GM21717 (cell line): ENCODE measurements at regions not wholly inside any gene's neighbourhood (a gene's known extent, or its start where the extent isn't known, plus 50 kb on each side); places are given as distances from the start of the nearest gene placed in this dataset.

Source experiments
- ATAC-seq: cut with Tn5 transposase; IDR thresholded peaks from one replicate; pipeline ENCODE4 v1.9.1; 2021; ENCODE audit warnings: mild to moderate bottlenecking, moderate library complexity; ENCODE audit not compliant: unreplicated experiment

GRCh38 chr14:84591827-84592445 is 938.0 kb upstream of the FLRT2 start:
- ATAC-seq: no peak

- no peak for ATAC-seq
These were observed 937.2 kb upstream of the FLRT2 start for GRCh38 chr14:84592770-84593169.

DNA sequence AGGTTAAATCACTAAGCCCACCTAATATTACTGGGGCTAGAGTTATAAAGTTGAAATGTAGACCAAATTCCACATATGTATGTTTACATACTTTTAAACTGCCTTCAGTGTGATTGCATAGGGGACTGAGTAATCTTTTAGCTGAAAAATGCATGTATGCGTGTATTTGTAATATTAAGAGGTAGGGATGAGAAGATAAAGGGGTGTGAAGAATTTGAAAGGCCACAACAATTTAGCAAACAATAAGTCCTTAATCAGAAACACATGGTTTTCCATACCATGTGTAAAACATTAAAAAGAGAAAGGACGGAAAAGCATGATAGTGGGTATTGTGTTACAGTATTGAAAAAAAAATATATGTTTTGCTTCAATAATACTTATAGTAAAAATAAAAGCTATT is 919.9 kb upstream of the FLRT2 start:
- ATAC-seq: no peak

DNA sequence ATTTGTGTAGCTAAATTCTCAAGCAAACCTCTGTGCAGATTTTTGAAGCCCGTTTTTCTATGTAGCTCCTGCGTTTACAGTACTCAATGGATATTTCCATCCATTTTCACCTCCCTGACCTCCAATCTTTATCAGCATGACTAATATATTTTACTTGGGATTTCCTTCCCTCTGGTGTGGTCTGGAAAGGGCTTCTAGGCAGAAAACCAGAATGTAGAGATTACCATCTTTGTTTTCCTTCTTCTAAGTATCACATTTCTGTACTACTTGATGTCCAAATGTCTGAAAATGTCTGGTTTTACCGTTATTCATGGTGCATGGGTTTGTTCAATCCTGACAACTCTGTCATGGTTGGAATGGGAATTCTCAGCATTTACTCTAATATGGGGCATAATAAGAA is 907.6 kb upstream of the FLRT2 start:
- ATAC-seq: no peak

- ATAC-seq: no peak
These were observed 886.5 kb upstream of the FLRT2 start for GRCh38 chr14:84643446-84643845.

GRCh38 chr14:84646786-84647500 is 883.0 kb upstream of the FLRT2 start:
- ATAC-seq: no peak

- no peak for ATAC-seq
These were observed 874.9 kb upstream of the FLRT2 start for GRCh38 chr14:84655014-84655413.

DNA sequence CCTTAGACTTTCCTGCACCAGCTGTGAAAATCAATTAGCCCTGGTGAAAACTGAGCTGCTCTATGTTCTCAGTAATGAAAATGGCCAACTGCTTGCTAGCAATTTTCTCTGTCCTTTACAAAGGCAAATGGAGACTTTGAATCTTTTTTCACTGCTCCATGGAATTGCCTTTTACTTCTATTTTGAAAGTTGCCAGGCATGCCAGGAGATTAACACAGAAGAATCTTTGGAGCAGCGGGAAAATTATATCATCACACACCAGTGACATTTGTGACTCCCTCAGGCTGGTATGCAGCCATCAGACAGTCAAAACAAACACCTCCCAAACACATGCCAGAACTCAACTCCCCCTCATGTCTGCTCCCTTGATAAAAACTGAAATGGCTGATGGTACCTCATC is 872.0 kb upstream of the FLRT2 start:
- ATAC-seq: no peak

DNA sequence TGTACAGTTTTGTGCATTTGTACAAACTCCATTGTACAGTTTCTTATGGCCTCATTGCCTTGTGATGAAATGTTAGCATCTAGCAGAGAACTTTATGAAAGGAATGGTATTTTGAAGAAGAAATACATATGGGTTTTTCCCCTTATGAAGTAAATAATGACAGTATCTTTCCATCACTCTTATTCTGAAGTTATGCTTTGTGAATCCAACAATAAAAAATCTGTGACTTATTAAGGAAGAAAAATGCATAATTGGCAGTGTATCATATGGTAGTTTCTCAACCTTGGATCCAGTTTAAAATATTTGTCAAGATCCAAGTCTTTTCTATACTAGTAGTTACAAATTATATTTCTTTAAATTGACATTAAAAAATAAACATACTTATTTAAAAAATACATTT is 859.1 kb upstream of the FLRT2 start:
- no peak for ATAC-seq

DNA sequence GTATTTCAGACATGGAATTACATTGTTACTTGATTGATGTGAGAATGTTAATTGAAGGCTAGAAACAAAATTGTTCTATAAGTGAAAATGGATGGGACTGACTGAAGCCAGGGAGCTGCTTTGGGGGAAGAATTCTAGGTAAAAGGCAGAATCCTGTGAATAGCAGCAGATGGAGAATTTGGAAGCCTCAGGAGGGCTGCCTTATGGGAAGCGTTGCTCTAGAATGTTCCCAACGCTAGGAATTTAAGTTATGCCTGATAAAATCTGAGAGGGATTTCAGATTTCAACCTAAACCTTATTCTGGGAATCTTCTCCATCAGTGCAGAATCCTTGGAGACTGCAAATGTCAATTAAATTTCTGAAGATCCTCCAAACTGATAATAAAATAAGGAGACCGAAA is 858.2 kb upstream of the FLRT2 start:
- ATAC-seq: no peak

DNA sequence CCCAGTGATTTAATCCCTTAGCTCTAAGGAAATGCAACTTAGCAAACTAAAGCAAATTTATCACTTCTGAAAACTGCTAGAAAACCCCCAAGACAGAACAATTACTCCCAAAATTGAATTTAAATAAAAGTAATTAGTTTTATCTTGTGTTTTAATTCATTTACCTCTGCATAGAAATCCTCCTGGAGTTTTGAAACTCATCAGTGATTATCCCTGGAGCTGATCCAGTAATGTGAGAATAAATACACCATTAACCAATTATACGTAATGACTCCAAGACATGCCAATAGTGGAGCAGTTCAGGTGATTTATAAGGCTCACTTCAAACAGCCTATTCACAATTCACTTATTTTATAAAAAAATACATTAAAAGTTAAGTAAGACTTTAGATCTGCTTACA is 855.3 kb upstream of the FLRT2 start:
- no peak for ATAC-seq

DNA sequence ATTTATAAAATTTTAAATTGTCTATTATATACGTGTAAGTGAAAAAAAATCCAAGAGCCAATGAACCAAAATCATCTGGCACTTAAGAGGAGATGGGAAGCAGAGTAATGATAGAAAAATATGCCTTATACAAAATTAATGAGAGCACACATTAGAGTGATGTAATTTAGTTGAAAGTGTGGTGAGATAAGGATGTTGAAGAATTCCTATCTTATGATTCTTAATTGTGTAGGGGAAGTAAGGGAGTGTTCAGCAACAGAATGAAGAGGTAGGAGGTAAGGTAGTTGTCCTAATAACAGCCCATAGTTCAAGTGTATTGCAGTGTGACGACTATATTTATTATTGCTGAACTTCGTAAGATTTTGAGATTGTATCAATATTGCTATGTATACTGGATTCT is 843.4 kb upstream of the FLRT2 start:
- ATAC-seq: no peak

DNA sequence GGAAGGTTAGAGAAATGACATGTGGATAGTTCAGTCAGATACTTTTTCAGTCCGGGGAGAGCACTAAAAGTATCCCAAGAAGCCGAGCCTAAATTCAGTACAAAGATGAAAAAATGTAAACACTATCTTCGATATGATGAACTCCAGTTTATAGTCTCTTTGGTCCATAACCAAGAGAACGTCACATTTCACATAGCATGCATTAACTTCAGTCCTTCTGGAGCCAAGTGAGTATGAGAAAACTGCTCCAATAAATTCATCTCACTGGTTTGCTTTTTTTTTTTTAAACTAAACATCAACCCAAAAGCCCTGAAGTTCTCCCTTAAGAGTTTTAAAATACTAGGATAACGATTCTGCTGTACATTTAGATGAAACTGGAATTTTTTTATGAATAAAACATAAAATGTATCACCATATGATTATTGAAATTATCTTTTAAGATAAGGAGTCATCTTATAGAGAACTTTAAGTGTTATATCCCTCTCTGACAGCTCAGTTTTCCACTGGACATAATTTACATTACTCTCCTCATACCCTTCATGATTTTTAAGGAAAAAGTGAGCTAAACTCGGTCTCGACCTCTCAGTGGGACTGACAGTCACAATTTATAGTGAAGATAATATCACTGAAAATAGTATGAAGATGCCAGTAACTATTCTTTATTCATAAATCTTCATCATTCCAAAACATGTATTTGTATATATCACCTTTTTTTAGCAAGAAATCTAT is 841.5 kb upstream of the FLRT2 start:
- ATAC-seq: no peak

- no peak for ATAC-seq
These were observed 835.8 kb upstream of the FLRT2 start for GRCh38 chr14:84694161-84694560.

DNA sequence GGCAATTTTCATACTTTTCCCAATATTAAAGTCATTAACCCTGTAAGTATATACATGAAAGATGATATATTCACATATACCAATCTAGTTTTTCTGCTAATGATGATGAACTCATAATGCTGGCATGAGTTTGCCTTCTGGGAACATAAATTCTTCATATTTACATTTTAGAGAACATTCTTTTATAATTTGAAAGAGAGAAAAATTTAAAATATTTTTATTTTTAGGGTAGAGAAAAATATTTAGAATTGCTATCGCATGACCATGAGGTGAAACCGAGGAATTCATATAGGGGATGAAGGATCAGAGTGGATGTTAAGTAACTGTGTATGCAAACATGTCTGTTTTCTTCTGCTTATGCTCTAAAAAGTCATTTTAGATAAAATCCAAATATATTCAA is 825.3 kb upstream of the FLRT2 start:
- ATAC-seq: no peak

DNA sequence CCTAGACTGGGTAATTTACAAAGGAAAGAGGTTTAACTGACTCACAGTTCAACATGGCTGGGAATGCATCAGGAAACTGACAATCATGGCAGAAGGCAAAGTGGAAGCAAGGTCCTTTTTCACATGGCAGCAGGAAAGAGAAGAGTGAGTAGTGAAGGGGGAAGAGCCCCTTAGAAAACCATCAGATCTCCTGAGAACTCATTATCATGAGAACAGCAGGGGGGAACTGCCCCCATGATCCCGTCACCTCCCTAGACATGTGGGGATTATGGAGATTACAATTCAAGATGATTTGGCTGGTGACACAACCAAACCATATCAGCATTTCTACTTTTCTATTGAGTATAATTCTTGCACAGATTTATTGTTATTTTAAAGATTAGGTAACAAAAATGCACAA is 822.1 kb upstream of the FLRT2 start:
- ATAC-seq: no peak

GRCh38 chr14:84708865-84709264 is 821.1 kb upstream of the FLRT2 start:
- no peak for ATAC-seq

GRCh38 chr14:84726471-84726870 is 803.5 kb upstream of the FLRT2 start:
- ATAC-seq: no peak

DNA sequence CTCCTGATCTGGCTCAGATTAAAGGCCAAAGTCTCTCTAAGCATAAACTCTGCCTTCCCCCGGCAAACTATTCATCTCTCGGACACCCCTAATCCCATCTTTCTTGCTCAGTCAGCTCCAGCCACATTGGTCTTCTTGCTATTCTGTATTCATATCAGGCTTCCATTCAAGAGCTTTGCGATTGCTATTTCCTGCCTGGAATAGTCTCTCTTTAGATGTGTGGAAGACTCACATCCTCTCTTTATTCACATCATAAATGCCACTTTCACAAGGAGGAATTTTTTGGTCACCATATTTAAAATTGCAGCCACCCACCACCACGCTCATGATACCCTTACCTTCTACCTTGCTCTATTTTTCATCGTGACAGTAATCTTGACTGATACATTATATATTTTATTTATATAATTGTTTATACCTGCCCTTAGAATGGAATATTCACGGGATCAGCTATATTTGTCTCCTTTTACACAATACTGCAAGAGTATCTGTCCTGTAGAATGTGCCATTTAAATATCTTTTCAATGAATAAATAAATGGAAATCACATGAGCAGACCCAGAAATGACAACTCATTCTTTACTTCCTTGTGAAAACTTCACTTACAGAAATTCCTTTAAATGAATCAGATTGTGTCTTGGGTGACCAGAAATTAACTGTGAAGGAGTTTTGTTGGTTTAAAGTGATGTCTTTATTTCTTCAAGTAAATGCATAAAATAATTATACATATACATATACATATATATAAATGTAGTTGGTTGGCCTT is 780.6 kb upstream of the FLRT2 start:
- no peak for ATAC-seq

DNA sequence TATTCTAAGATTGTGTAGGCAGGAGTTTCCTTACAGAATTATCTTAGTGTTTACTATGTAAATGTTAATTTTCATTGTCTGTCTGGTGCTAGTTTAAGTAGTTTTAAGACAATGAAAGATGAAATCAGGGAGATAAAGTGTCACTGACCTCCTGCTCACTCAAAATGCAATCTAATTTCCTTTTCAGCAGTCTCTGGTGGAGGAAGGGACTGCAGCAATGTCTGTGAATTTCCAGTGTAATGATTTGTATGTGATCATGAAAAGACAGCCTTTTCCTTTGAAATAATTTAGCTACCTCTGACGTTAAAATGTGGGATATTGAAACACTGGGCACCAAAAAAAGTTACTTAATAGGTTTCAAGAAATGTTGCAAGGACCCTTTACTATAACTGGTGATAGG is 779.7 kb upstream of the FLRT2 start:
- no peak for ATAC-seq

- ATAC-seq: no peak
These were observed 779.0 kb upstream of the FLRT2 start for GRCh38 chr14:84750763-84751554.
